ENCODE measurements at regions not wholly inside any gene's neighbourhood (a gene's known extent, or its start where the extent isn't known, plus 50 kb on each side); places are given as distances from the start of the nearest gene placed in this dataset.

- H3K36me3 ChIP-seq: no peaks in the 10 kb centered on the region
- H4K20me1 ChIP-seq: no peaks in the 10 kb centered on the region
- peak overlapping the region; percentile 67 to 83 (median 76) for H3K4me2 ChIP-seq
- peak overlapping the region; percentile 25 to 69 (median 55); a peak in 20 of 22 replicates for H3K27ac ChIP-seq
- H3K27me3 ChIP-seq: no peaks in the 10 kb centered on the region
- H3K9ac ChIP-seq: peak overlapping the region in 1 of 11 experiments; percentile 4; a peak in 1 of 22 replicates
- peaks cover 45 to 88% (median 65%) of the 10 kb centered on the region in 10 experiments for H3K4me1 ChIP-seq
- no peaks in the 10 kb centered on the region for H3K9me3 ChIP-seq (replicated peaks in 1 of 11)
- H3K4me3 ChIP-seq: no peak overlapping the region
- TF ChIP-seq Cebpa-rat (IDR thresholded peaks at IDR 0.05): peak in 9 of 11 experiments; percentile 15 to 58 (median 26); a peak in 7 of 22 replicates
Measured at GRCh38 chr6:6793388-6794250, 205.1 kb downstream of the LY86 start.

GRCh38 chr6:6795393-6795792 lies 206.9 kb downstream of the LY86 start:
- Histone ChIP-seq H3K27me3 (no peaks in the 10 kb centered on the region), H3K36me3 (no peaks in the 10 kb centered on the region), H3K4me3 (no peak overlapping the region), H3K9ac (no peak overlapping the region), H3K4me1 (peaks cover 49 to 95% (median 68%) of the 10 kb centered on the region in 10 experiments), H4K20me1 (no peaks in the 10 kb centered on the region), H3K9me3 (replicated peaks in 1 of 11) (no peaks in the 10 kb centered on the region), H3K27ac (peak overlapping the region in 2 of 11 experiments; percentile 8 to 10; a peak in 1 of 22 replicates), H3K4me2 (peak overlapping the region in 5 of 11 experiments; percentile 23 to 83 (median 79); a peak in 10 of 22 replicates)
- no peak for TF ChIP-seq Cebpa-rat (IDR thresholded peaks at IDR 0.05)

- Histone ChIP-seq H3K4me2 (peak overlapping the region in 2 of 11 experiments; percentile 34 to 78; a peak in 4 of 22 replicates), H3K27me3 (no peaks in the 10 kb centered on the region), H3K9ac (no peak overlapping the region), H3K36me3 (no peaks in the 10 kb centered on the region), H3K4me3 (no peak overlapping the region), H3K27ac (no peak overlapping the region), H3K9me3 (replicated peaks in 1 of 11) (no peaks in the 10 kb centered on the region), H3K4me1 (peaks cover 55 to 95% (median 71%) of the 10 kb centered on the region in 10 experiments), H4K20me1 (no peaks in the 10 kb centered on the region)
- TF ChIP-seq Cebpa-rat (IDR thresholded peaks at IDR 0.05): no peak
Measured at GRCh38 chr6:6796818-6797217, 208.3 kb downstream of the LY86 start.

DNA sequence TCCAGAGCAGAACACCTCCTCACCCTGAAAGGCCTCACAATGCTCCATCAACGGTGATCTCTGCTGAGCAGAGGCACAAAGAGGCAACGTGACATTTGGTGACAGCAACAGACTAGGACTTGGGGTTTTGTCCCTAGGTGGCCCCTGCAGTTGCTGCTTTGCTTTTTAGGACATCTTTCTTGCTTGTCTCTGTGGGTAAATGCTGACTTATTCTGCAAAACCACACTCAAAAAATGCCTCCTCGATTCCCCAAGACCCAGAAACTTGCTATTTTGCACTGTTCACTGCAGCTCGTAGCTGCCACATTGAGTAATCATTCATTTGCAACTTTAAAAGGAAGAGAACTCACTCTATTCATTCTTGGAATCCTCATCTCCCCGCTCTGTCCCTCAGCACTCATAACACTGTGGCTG lies 209.9 kb downstream of the LY86 start:
- Histone ChIP-seq H3K4me1 (peaks cover 65 to 95% (median 77%) of the 10 kb centered on the region in 10 experiments), H4K20me1 (no peaks in the 10 kb centered on the region), H3K9ac (no peak overlapping the region; a peak in 1 of 22 replicates), H3K27ac (peak overlapping the region in 7 of 11 experiments; percentile 58 to 79 (median 66); a peak in 12 of 22 replicates), H3K4me3 (no peak overlapping the region; a peak in 1 of 20 replicates), H3K9me3 (replicated peaks in 1 of 11) (no peaks in the 10 kb centered on the region), H3K36me3 (no peaks in the 10 kb centered on the region), H3K27me3 (peaks cover 0 to 3% (median 0%) of the 10 kb centered on the region in 11 experiments; a peak in 1 of 22 replicates), H3K4me2 (peak overlapping the region; percentile 72 to 92 (median 82); a peak in 21 of 22 replicates)
- TF ChIP-seq Cebpa-rat (IDR thresholded peaks at IDR 0.05): no peak

- TF ChIP-seq Cebpa-rat (IDR thresholded peaks at IDR 0.05): peak in 2 of 11 experiments; percentile 46 to 60; a peak in 2 of 22 replicates
- Histone ChIP-seq H3K9ac (peak overlapping the region in 8 of 11 experiments; percentile 22 to 60 (median 48); a peak in 5 of 22 replicates), H3K4me2 (peak overlapping the region; percentile 72 to 92 (median 82)), H4K20me1 (no peaks in the 10 kb centered on the region), H3K27me3 (peaks cover 0 to 6% (median 0%) of the 10 kb centered on the region in 11 experiments; a peak in 1 of 22 replicates), H3K27ac (peak overlapping the region; percentile 31 to 79 (median 65); a peak in 17 of 22 replicates), H3K36me3 (no peaks in the 10 kb centered on the region), H3K4me1 (peaks cover 63 to 89% (median 73%) of the 10 kb centered on the region in 10 experiments), H3K9me3 (replicated peaks in 1 of 11) (peaks cover 0 to 10% (median 6%) of the 10 kb centered on the region in 11 experiments; a peak in 8 of 22 replicates), H3K4me3 (no peak overlapping the region)
Measured at GRCh38 chr6:6801005-6801335, 212.4 kb downstream of the LY86 start.

GRCh38 chr6:6801635-6802218 lies 213.2 kb downstream of the LY86 start:
- H3K9ac ChIP-seq: no peak overlapping the region
- H3K27ac ChIP-seq: peak overlapping the region in 1 of 11 experiments; percentile 70; a peak in 3 of 22 replicates
- TF ChIP-seq Cebpa-rat (IDR thresholded peaks at IDR 0.05): no peak
- peaks cover 71 to 94% (median 81%) of the 10 kb centered on the region in 10 experiments for H3K4me1 ChIP-seq
- peaks cover 0 to 6% (median 0%) of the 10 kb centered on the region in 11 experiments; a peak in 1 of 22 replicates for H3K27me3 ChIP-seq
- H3K4me2 ChIP-seq: peak overlapping the region; percentile 72 to 92 (median 82); a peak in 21 of 22 replicates
- no peaks in the 10 kb centered on the region for H4K20me1 ChIP-seq
- H3K36me3 ChIP-seq: no peaks in the 10 kb centered on the region
- peaks cover 0 to 10% (median 6%) of the 10 kb centered on the region in 11 experiments; a peak in 8 of 22 replicates for H3K9me3 ChIP-seq (replicated peaks in 1 of 11)
- no peak overlapping the region for H3K4me3 ChIP-seq

DNA sequence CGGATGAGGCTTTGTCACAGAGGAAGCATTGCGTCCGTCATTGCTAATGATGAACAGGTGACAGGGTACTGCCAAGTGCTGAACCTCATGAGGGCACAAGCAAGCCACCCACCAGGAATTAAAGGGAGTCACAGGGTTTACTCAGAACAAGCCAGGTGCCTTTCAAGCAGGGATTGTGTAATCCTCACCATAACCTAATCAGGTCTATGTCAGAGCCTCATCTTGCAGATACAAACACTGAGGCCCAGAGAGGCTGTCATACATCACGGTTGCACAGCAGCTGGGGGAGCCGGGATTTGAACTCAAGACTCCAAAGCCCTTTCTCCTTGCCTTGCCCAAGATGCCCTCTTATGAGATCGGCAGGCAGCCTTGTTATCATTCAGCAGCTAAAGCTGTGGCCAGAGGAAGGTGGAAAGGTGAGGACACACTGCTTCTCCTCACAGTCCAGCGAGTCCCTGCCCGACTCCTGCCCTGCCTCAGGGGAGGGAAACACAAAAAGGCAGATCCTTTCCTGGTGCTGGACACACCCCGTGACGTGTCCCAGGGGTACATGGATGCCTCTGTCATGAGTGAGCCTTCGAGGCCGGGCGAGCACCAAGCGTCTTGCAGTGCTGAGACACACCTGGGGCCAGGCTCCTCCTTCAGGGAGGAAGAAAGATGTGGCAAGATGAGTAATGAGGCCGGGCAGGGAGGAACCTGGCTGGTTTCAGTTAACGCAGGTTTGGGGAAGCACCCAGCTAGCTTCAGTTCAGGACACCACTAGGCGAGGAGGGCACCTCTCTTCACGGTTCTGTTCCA lies 214.9 kb downstream of the LY86 start:
- no peak overlapping the region for H3K4me3 ChIP-seq
- no peak overlapping the region for H3K27ac ChIP-seq
- peaks cover 0 to 10% (median 6%) of the 10 kb centered on the region in 11 experiments; a peak in 8 of 22 replicates for H3K9me3 ChIP-seq (replicated peaks in 1 of 11)
- H3K36me3 ChIP-seq: no peaks in the 10 kb centered on the region
- TF ChIP-seq Cebpa-rat (IDR thresholded peaks at IDR 0.05): peak in 1 of 11 experiments; percentile 22; a peak in 1 of 22 replicates
- peak overlapping the region; percentile 7 to 65 (median 57); a peak in 20 of 22 replicates for H3K4me2 ChIP-seq
- peaks cover 73 to 90% (median 80%) of the 10 kb centered on the region in 10 experiments for H3K4me1 ChIP-seq
- peaks cover 0 to 6% (median 0%) of the 10 kb centered on the region in 11 experiments; a peak in 1 of 22 replicates for H3K27me3 ChIP-seq
- no peak overlapping the region for H3K9ac ChIP-seq
- no peaks in the 10 kb centered on the region for H4K20me1 ChIP-seq
